ENCODE measurements at regions not wholly inside any gene's neighbourhood (a gene's known extent, or its start where the extent isn't known, plus 50 kb on each side); places are given as distances from the start of the nearest gene placed in this dataset.
"Not testable (repeated sequence)": the region's sequence is repeated elsewhere in the genome, so short reads cannot be mapped to it uniquely, and the experiment has no call there.

GRCh38 chr7:6938284-6938683 lies 112.2 kb upstream of the CCZ1B start:
- TF ChIP-seq, protein P1, sequence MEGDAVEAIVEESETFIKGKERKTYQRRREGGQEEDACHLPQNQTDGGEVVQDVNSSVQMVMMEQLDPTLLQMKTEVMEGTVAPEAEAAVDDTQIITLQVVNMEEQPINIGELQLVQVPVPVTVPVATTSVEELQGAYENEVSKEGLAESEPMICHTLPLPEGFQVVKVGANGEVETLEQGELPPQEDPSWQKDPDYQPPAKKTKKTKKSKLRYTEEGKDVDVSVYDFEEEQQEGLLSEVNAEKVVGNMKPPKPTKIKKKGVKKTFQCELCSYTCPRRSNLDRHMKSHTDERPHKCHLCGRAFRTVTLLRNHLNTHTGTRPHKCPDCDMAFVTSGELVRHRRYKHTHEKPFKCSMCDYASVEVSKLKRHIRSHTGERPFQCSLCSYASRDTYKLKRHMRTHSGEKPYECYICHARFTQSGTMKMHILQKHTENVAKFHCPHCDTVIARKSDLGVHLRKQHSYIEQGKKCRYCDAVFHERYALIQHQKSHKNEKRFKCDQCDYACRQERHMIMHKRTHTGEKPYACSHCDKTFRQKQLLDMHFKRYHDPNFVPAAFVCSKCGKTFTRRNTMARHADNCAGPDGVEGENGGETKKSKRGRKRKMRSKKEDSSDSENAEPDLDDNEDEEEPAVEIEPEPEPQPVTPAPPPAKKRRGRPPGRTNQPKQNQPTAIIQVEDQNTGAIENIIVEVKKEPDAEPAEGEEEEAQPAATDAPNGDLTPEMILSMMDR (IDR thresholded peaks at IDR 0.05) = peak in 2 of 3 experiments; percentile 14 to 42
- not testable (repeated sequence) for TF ChIP-seq POLR2A (IDR thresholded peaks at IDR 0.05; ENCODE audit: low read depth); POLR2AphosphoS5 (IDR thresholded peaks at IDR 0.05); EP300 (IDR thresholded peaks at IDR 0.05)

All from esophagus muscularis mucosa (tissue), 4 donors.